ENCODE measurements at regions not wholly inside any gene's neighbourhood (a gene's known extent, or its start where the extent isn't known, plus 50 kb on each side); places are given as distances from the start of the nearest gene placed in this dataset.

- no peak for TF ChIP-seq CTCF (IDR thresholded peaks at IDR 0.05)
- TF ChIP-seq POLR2A (IDR thresholded peaks at IDR 0.05) = no peak
- no peak for TF ChIP-seq EP300 (IDR thresholded peaks at IDR 0.05)
Observed at GRCh38 chr3:30195352-30195751, 411.0 kb upstream of the TGFBR2 start.
